Prostate gland (tissue), 2 donors: ENCODE measurements at regions not wholly inside any gene's neighbourhood (a gene's known extent, or its start where the extent isn't known, plus 50 kb on each side); places are given as distances from the start of the nearest gene placed in this dataset.

Experiments used
- DNase-seq: peaks from one replicate; pipeline ENCODE4 v3.0.0-alpha.2; 2019; ENCODE audit warnings: low spot score
- H3K27ac ChIP-seq, 2 donors: fragments of 200-600 bp; sonication (generic); 2 replicates each; pipeline ENCODE4 v1.5.1; 2017 to 2019
- H3K27me3 ChIP-seq: fragments of 200-600 bp; sonication (generic); replicated peaks from 2 replicates; pipeline ENCODE4 v1.5.1; 2019; ENCODE audit not compliant: insufficient read depth
- H3K36me3 ChIP-seq, 2 donors: fragments of 200-600 bp; sonication (generic); 1 replicate in 1 of 2; 2 replicates in 1 of 2; pipeline versions ENCODE4 v1.5.1 to v1.8.1; 2017 to 2019
- H3K4me1 ChIP-seq: fragments of 200-600 bp; sonication (generic); replicated peaks from 2 replicates; pipeline ENCODE4 v1.5.1; 2019
- H3K4me3 ChIP-seq, 2 donors: fragments of 200-600 bp; sonication (generic); 2 replicates each; pipeline ENCODE4 v1.5.1; 2017 to 2019
- H3K9me3 ChIP-seq: fragments of 200-600 bp; sonication (generic); 2 replicates; pipeline ENCODE4 v1.5.1; 2017
- CTCF ChIP-seq, 4 experiments: fragments of 200-600 bp in 2 of 4; fragments of 450-650 bp in 2 of 4; sonication (generic) in 2 of 4; IDR thresholded peaks; 1 replicate in 3 of 4; 2 replicates in 1 of 4; pipeline ENCODE4 v1.5.1; 2016 to 2019; ENCODE audit warnings: antibody characterized with exemption in 4 of 4, mild to moderate bottlenecking in 2 of 4, moderate library complexity in 2 of 4
- POLR2A ChIP-seq: fragments of 450-650 bp; IDR thresholded peaks from one replicate; pipeline ENCODE4 v1.6.1; 2016; ENCODE audit warnings: antibody characterized with exemption, mild to moderate bottlenecking
- POLR2AphosphoS5 ChIP-seq: sonication (generic); formaldehyde crosslinking; IDR thresholded peaks from one replicate; pipeline ENCODE4 v1.6.1; 2017; ENCODE audit warnings: antibody characterized with exemption
- WGBS: methylation state at CpG from one replicate; pipeline ENCODE4 v1.1.5; 2018; 5-methylcytosine and 5-hydroxymethylcytosine counted together
- intact Hi-C: fragments of 100-400 bp; cut with DNase I; formaldehyde crosslinking; loops from one replicate; pipeline ENCODE4 v1.14.2; 2022

GRCh38 chr11:122478986-122479385, 176.5 kb upstream of the UBASH3B start:
- no peaks in the 10 kb centered on the region for H3K9me3 ChIP-seq
- no peaks in the 10 kb centered on the region for H3K36me3 ChIP-seq
- H3K4me3 ChIP-seq = no peak overlapping the region
- H3K27ac ChIP-seq = no peak overlapping the region
- no peaks in the 10 kb centered on the region for H3K27me3 ChIP-seq
- TF ChIP-seq CTCF (IDR thresholded peaks at IDR 0.05) (no peak), POLR2A (no peak), POLR2AphosphoS5 (no peak)
- intact Hi-C loops = no loop called here
- no peak for DNase-seq
- no peaks in the 10 kb centered on the region for H3K4me1 ChIP-seq
- 31% methylated on average over 2 of the region's 2 CpGs for WGBS

- WGBS = 89% methylated on average over 2 of the region's 2 CpGs
- Histone ChIP-seq H3K27ac (no peak overlapping the region), H3K27me3 (no peaks in the 10 kb centered on the region), H3K36me3 (no peaks in the 10 kb centered on the region), H3K9me3 (no peaks in the 10 kb centered on the region), H3K4me1 (no peaks in the 10 kb centered on the region), H3K4me3 (no peak overlapping the region)
- TF ChIP-seq POLR2AphosphoS5 (no peak), CTCF (IDR thresholded peaks at IDR 0.05) (no peak), POLR2A (no peak)
- intact Hi-C loops = no loop called here
- no peak for DNase-seq
These were observed 186.6 kb upstream of the UBASH3B start for GRCh38 chr11:122468965-122469364.

GRCh38 chr11:122463530-122463929, 192.0 kb upstream of the UBASH3B start:
- Histone ChIP-seq H3K36me3 (no peaks in the 10 kb centered on the region), H3K4me3 (no peak overlapping the region), H3K27ac (no peak overlapping the region), H3K4me1 (no peaks in the 10 kb centered on the region), H3K27me3 (no peaks in the 10 kb centered on the region), H3K9me3 (no peaks in the 10 kb centered on the region)
- DNase-seq = no peak
- TF ChIP-seq POLR2AphosphoS5 (no peak), CTCF (IDR thresholded peaks at IDR 0.05) (no peak), POLR2A (no peak)
- intact Hi-C loops = no loop called here

GRCh38 chr11:122459064-122459463, 196.5 kb upstream of the UBASH3B start:
- no peaks in the 10 kb centered on the region for H3K9me3 ChIP-seq
- no peak for TF ChIP-seq POLR2A
- no peak for TF ChIP-seq CTCF (IDR thresholded peaks at IDR 0.05)
- no peak for TF ChIP-seq POLR2AphosphoS5
- intact Hi-C loops = no loop called here
- no peaks in the 10 kb centered on the region for H3K27me3 ChIP-seq
- no peak for DNase-seq
- H3K4me3 ChIP-seq = no peak overlapping the region
- H3K4me1 ChIP-seq = no peaks in the 10 kb centered on the region
- WGBS = 93% methylated on average over 3 of the region's 3 CpGs
- H3K36me3 ChIP-seq = no peaks in the 10 kb centered on the region
- H3K27ac ChIP-seq = no peak overlapping the region

GRCh38 chr11:122453586-122453985, 201.9 kb upstream of the UBASH3B start:
- TF ChIP-seq POLR2A (no peak), POLR2AphosphoS5 (no peak), CTCF (IDR thresholded peaks at IDR 0.05) (no peak)

More at GRCh38 chr11:122453586-122453985, 201.9 kb upstream of the UBASH3B start:
- no peak for DNase-seq
- Histone ChIP-seq H3K27me3 (no peaks in the 10 kb centered on the region), H3K36me3 (no peaks in the 10 kb centered on the region), H3K27ac (no peak overlapping the region), H3K4me3 (no peak overlapping the region), H3K9me3 (no peaks in the 10 kb centered on the region), H3K4me1 (no peaks in the 10 kb centered on the region)
- WGBS = 50% methylated on average over 2 of the region's 2 CpGs
- intact Hi-C loops = no loop called here
